ENCODE measurements at regions not wholly inside any gene's neighbourhood (a gene's known extent, or its start where the extent isn't known, plus 50 kb on each side); places are given as distances from the start of the nearest gene placed in this dataset.
"Not testable (repeated sequence)": the region's sequence is repeated elsewhere in the genome, so short reads cannot be mapped to it uniquely, and the experiment has no call there.

DNA sequence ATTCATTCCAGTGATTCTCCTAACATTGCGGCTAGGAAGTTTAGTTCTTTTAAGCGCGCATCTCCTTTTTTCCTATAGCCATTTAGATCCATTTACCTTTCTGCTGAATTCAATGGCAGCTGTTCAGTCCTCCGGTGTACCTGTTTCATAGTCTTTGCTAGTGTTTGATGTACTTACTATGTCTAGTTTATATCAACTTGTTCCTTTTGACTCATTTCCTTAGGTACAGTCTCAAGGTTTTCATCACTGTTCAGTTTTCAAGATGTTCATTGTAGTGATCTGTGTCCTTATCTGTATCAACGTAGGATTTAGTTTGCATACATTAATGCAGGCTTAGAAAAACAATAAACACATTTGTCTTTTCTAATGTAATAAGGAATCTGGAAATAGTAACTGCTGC, 59.0 kb upstream of the MBNL1 start:
- no peaks in the 10 kb centered on the region for H3K9me3 ChIP-seq
- H3K4me3 ChIP-seq, result no peak overlapping the region
- no peak overlapping the region for H3K27ac ChIP-seq
- WGBS, 2 donors, result 78 to 95% methylated on average over 5 of the region's 5 CpGs
- no peaks in the 10 kb centered on the region for H3K36me3 ChIP-seq
- no peak for ATAC-seq
- no peak for DNase-seq
- H3K4me1 ChIP-seq, result no peaks in the 10 kb centered on the region
- FAIRE-seq, result no peak
- intact Hi-C loops (cut with DNase I), result no loop called here
- no peaks in the 10 kb centered on the region for H3K27me3 ChIP-seq
- no peak for TF ChIP-seq CTCF (IDR thresholded peaks at IDR 0.05)

- FAIRE-seq, result no peak
Observed at GRCh38 chr3:152210697-152211096, 58.0 kb upstream of the MBNL1 start.

DNA sequence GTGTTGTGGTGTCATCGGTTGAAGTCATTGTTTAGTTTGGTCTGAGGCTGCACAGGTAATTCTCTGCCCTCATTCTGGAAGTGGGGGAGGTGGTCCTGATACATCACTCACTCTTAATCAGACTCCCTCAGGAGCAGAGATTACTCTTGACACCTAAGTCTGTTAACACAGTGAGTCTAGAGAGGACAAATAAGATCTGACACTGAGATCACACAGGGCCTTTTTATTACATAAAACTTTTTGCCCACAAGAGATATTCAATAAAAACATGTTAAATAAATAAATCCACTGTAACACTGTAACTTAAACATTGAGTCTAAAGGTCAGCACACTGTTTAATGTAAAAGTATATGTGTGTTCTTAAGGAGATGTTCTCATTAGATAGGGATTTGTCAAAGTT, 57.1 kb upstream of the MBNL1 start:
- no peak overlapping the region for H3K27ac ChIP-seq
- no peak overlapping the region for H3K4me3 ChIP-seq
- TF ChIP-seq CTCF (IDR thresholded peaks at IDR 0.05), result no peak
- intact Hi-C loops (cut with DNase I), result no loop called here
- DNase-seq (no peak), ATAC-seq (no peak), FAIRE-seq (peak; percentile 86)
- H3K27me3 ChIP-seq, result no peaks in the 10 kb centered on the region
- no peaks in the 10 kb centered on the region for H3K9me3 ChIP-seq
- H3K4me1 ChIP-seq, result no peaks in the 10 kb centered on the region
- WGBS, 2 donors, result 74 to 87% methylated on average over 1 of the region's 1 CpG
- no peaks in the 10 kb centered on the region for H3K36me3 ChIP-seq

More at GRCh38 chr3:152210697-152211096, 58.0 kb upstream of the MBNL1 start:
- intact Hi-C loops (cut with DNase I), result no loop called here
- Histone ChIP-seq H3K4me1 (no peaks in the 10 kb centered on the region), H3K27me3 (no peaks in the 10 kb centered on the region), H3K9me3 (no peaks in the 10 kb centered on the region), H3K4me3 (no peak overlapping the region), H3K27ac (no peak overlapping the region), H3K36me3 (no peaks in the 10 kb centered on the region)
- whole genome bisulfite sequencing, 2 donors, result 78 to 79% methylated on average over 2 of the region's 2 CpGs
- no peak for TF ChIP-seq CTCF (IDR thresholded peaks at IDR 0.05)
- ATAC-seq (no peak), DNase-seq (no peak)

GRCh38 chr3:152213203-152213602, 55.5 kb upstream of the MBNL1 start:
- no peak for FAIRE-seq

GRCh38 chr3:152213938-152214337, 54.8 kb upstream of the MBNL1 start:
- Histone ChIP-seq H3K4me1 (no peaks in the 10 kb centered on the region), H3K36me3 (no peaks in the 10 kb centered on the region), H3K9me3 (no peaks in the 10 kb centered on the region), H3K27ac (no peak overlapping the region), H3K27me3 (no peaks in the 10 kb centered on the region), H3K4me3 (no peak overlapping the region)
- DNase-seq (no peak), ATAC-seq (no peak), FAIRE-seq (no peak)
- TF ChIP-seq CTCF (IDR thresholded peaks at IDR 0.05), result no peak
- 90 to 100% methylated on average over 1 of the region's 1 CpG for WGBS, 2 donors
- intact Hi-C loops (cut with DNase I), result no loop called here

More at GRCh38 chr3:152213203-152213602, 55.5 kb upstream of the MBNL1 start:
- Histone ChIP-seq H3K27me3 (no peaks in the 10 kb centered on the region), H3K27ac (no peak overlapping the region), H3K9me3 (no peaks in the 10 kb centered on the region), H3K4me1 (no peaks in the 10 kb centered on the region), H3K4me3 (no peak overlapping the region), H3K36me3 (no peaks in the 10 kb centered on the region)
- no peak for ATAC-seq
- no peak for TF ChIP-seq CTCF (IDR thresholded peaks at IDR 0.05)
- intact Hi-C loops (cut with DNase I), result no loop called here
- DNase-seq, result no peak

- peak in 3 of 6 donors; percentile 9 to 69 (median 37) for DNase-seq
- H3K27me3 ChIP-seq; FAIRE-seq; H3K9me3 ChIP-seq; H3K4me3 ChIP-seq; intact Hi-C loops (cut with DNase I); H3K27ac ChIP-seq; H3K36me3 ChIP-seq; ATAC-seq; H3K4me1 ChIP-seq: not testable (repeated sequence)
- WGBS, 2 donors, result 96 to 97% methylated on average over 31 to 34 of the region's 34 CpGs
Observed at GRCh38 chr3:152216960-152217865, 51.5 kb upstream of the MBNL1 start.
